Endothelial cell of umbilical vein (primary cell): ENCODE measurements at regions not wholly inside any gene's neighbourhood (a gene's known extent, or its start where the extent isn't known, plus 50 kb on each side); places are given as distances from the start of the nearest gene placed in this dataset.

Source experiments
- BruUV-seq: library from RNA; stranded (reverse); fragments of 400-500 nt; replicated peaks from 2 replicates; lab custom pipeline; 2021; lab: Mats Ljungman, UMichigan
- CTCF ChIA-PET: fragments of 300-600, 350-600 bp; sonication (Branson Sonifier 250); formaldehyde crosslinking; loops from one replicate; lab custom pipeline; 2021; ENCODE audit warnings: antibody characterized with exemption, inconsistent platforms; lab: Charles Lee
- POLR2A ChIA-PET: fragments of 300-600, 350-600 bp; sonication (Branson Sonifier 250); formaldehyde crosslinking; loops from one replicate; lab custom pipeline; 2021; ENCODE audit warnings: antibody characterized with exemption, inconsistent platforms; lab: Charles Lee
- DNase-seq: peaks from one replicate; pipeline ENCODE4 v3.0.0-alpha.2; 2011; ENCODE audit warnings: low read depth, low spot score
- FAIRE-seq: peaks from 2 replicates; lab custom pipeline; 2011; peaks lifted over from hg19 to GRCh38; lab: Jason Lieb, UNC
- H2AFZ ChIP-seq: 2 replicates; pipeline ENCODE4 v1.6.0; 2012; ENCODE audit warnings: low read depth, low read length, control low read depth, inconsistent platforms
- H3K27ac ChIP-seq: 2 replicates; pipeline ENCODE4 v1.5.1; 2011; ENCODE audit warnings: low read depth, mild to moderate bottlenecking, control low read depth, low read length, moderate library complexity; ENCODE audit not compliant: insufficient read depth
- H3K27me3 ChIP-seq, 2 experiments: 2 replicates each; pipeline versions ENCODE4 v1.6.0 to v1.6.1; 2011; ENCODE audit warnings: low read length in 2 of 2, mixed read lengths in 1 of 2; ENCODE audit not compliant: control insufficient read depth in 2 of 2, insufficient read depth in 2 of 2
- H3K36me3 ChIP-seq, 2 experiments: 2 replicates in 1 of 2; 3 replicates in 1 of 2; pipeline ENCODE4 v1.5.1; 2011; ENCODE audit warnings: low read length in 2 of 2, mild to moderate bottlenecking in 1 of 2, moderate library complexity in 1 of 2; ENCODE audit not compliant: control insufficient read depth in 2 of 2, insufficient read depth in 2 of 2; ENCODE audit errors: extremely low read depth in 1 of 2
- H3K4me1 ChIP-seq: 3 replicates; pipeline ENCODE4 v1.5.1; 2011; ENCODE audit warnings: mild to moderate bottlenecking, low read length; ENCODE audit not compliant: control insufficient read depth, insufficient read depth; ENCODE audit errors: extremely low read depth
- H3K4me2 ChIP-seq: 2 replicates; pipeline ENCODE4 v1.6.1; 2011; ENCODE audit warnings: low read length, control low read depth, mixed read lengths; ENCODE audit not compliant: insufficient read depth
- H3K4me3 ChIP-seq, 3 experiments: fragments of 200-600 bp in 1 of 3; sonication (generic), shearing (Covaris generic) in 1 of 3; replicated peaks in 1 of 3; 2 replicates each; pipeline ENCODE4 v1.5.1; 2011 to 2016; ENCODE audit warnings: control low read depth in 3 of 3, low read length in 3 of 3, mild to moderate bottlenecking in 2 of 3, inconsistent platforms in 1 of 3, low read depth in 1 of 3, moderate library complexity in 1 of 3; ENCODE audit not compliant: insufficient read depth in 1 of 3
- H3K79me2 ChIP-seq: 2 replicates; pipeline ENCODE4 v1.6.0; 2012; ENCODE audit warnings: low read length, inconsistent platforms; ENCODE audit not compliant: control insufficient read depth, insufficient read depth
- H3K9ac ChIP-seq: replicated peaks from 2 replicates; pipeline ENCODE3; 2011; ENCODE audit warnings: low read length, control low read depth; ENCODE audit not compliant: insufficient read depth; ENCODE audit errors: extremely low read depth
- H3K9me1 ChIP-seq: replicated peaks from 3 replicates; pipeline ENCODE4 v1.6.0; 2011; ENCODE audit warnings: mild to moderate bottlenecking, low read length; ENCODE audit not compliant: control insufficient read depth, insufficient read depth; ENCODE audit errors: extremely low read depth
- H3K9me3 ChIP-seq: replicated peaks from 2 replicates; pipeline ENCODE4 v1.5.1; 2012; ENCODE audit warnings: low read length, inconsistent platforms; ENCODE audit not compliant: control insufficient read depth, insufficient read depth
- H4K20me1 ChIP-seq: replicated peaks from 2 replicates; pipeline ENCODE3; 2011; ENCODE audit warnings: mild to moderate bottlenecking, low read length; ENCODE audit not compliant: control insufficient read depth, insufficient read depth; ENCODE audit errors: extremely low read depth
- EZH2 ChIP-seq: IDR thresholded peaks from 2 replicates; pipeline ENCODE4 v1.6.1; 2012; ENCODE audit warnings: borderline replicate concordance, low read depth, mild to moderate bottlenecking, moderate library complexity, low read length, inconsistent platforms; ENCODE audit not compliant: severe bottlenecking
- FOS ChIP-seq: IDR thresholded peaks from 2 replicates; pipeline ENCODE4 v1.6.1; 2011; ENCODE audit warnings: mild to moderate bottlenecking, low read length, moderate library complexity, borderline replicate concordance; ENCODE audit not compliant: insufficient read depth
- GATA2 ChIP-seq: IDR thresholded peaks from 2 replicates; pipeline ENCODE4 v1.7.0; 2011; ENCODE audit warnings: low read depth, mild to moderate bottlenecking, moderate library complexity, mixed read lengths, low read length; ENCODE audit not compliant: insufficient read length, insufficient read depth
- JUN ChIP-seq: IDR thresholded peaks from 2 replicates; pipeline ENCODE4 v1.6.1; 2011; ENCODE audit warnings: borderline replicate concordance, low read depth; ENCODE audit not compliant: insufficient read length, insufficient read depth
- MYC ChIP-seq: IDR thresholded peaks from one replicate; pipeline ENCODE4 v1.6.1; 2011; ENCODE audit warnings: mild to moderate bottlenecking, low read depth, low read length
- POLR2A ChIP-seq: IDR thresholded peaks from 2 replicates; pipeline ENCODE4 v1.6.1; 2012; ENCODE audit warnings: low read depth, mild to moderate bottlenecking, control low read depth, low read length
- POLR2AphosphoS5 ChIP-seq: IDR thresholded peaks from 2 replicates; pipeline ENCODE4 v1.6.1; 2012; ENCODE audit warnings: low read depth, mild to moderate bottlenecking, control low read depth, low read length, moderate library complexity; ENCODE audit not compliant: insufficient read depth
- dilution Hi-C: fragments of 300-500 bp; cut with MboI; formaldehyde crosslinking; loops from one replicate; pipeline ENCODE4 v1.15.0; 2019; ENCODE audit warnings: low sequenced_read_pairs; ENCODE audit not compliant: extremely low pct_ligation_motif_present
- intact Hi-C: fragments of 100-400 bp; cut with micrococcal nuclease; formaldehyde crosslinking; loops from one replicate; pipeline ENCODE4 v1.10.0; 2022
- TF ChIP-seq, protein P1 (sequence below), 2 donors: IDR thresholded peaks; 1 replicate in 1 of 2; 2 replicates in 1 of 2; pipeline ENCODE4 v1.5.1; 2011; ENCODE audit warnings: low read length in 2 of 2, mild to moderate bottlenecking in 2 of 2, moderate library complexity in 2 of 2, control low read depth in 1 of 2, inconsistent platforms in 1 of 2, low read depth in 1 of 2; ENCODE audit not compliant: insufficient read depth in 1 of 2; ENCODE audit errors: extremely low read depth in 1 of 2
- TF ChIP-seq, protein P2 (sequence below): IDR thresholded peaks from 2 replicates; pipeline ENCODE4 v1.6.1; 2011; ENCODE audit not compliant: insufficient read depth, insufficient read length

DNA sequence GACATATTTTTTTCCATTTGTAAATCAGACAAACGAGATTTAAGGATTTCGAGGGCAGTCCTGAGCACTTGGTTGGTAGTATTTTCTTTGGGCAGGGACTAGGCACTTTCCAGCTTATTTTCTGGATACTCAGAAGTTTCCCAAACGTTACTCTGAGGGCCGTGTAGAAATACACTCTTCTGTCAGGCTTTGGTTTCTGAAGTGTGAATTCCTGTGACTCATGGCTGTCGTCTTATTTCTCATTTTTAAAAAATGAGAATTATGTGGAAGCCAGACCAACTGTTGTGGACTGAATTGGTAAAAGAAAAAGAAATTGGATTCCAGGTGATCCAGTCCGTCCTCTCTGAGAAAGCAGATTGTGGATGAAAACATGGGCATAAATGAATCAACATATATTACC, 658.6 kb upstream of the FANCL start:
- Histone ChIP-seq H3K9ac (no peak overlapping the region), H3K9me1 (no peaks in the 10 kb centered on the region), H3K4me2 (no peak overlapping the region), H3K79me2 (no peaks in the 10 kb centered on the region), H3K27ac (no peak overlapping the region), H3K4me3 (no peak overlapping the region), H3K36me3 (no peaks in the 10 kb centered on the region), H3K4me1 (no peaks in the 10 kb centered on the region), H4K20me1 (no peaks in the 10 kb centered on the region), H3K27me3 (no peaks in the 10 kb centered on the region), H2AFZ (no peak overlapping the region), H3K9me3 (no peaks in the 10 kb centered on the region)
- TF ChIP-seq, protein P1, sequence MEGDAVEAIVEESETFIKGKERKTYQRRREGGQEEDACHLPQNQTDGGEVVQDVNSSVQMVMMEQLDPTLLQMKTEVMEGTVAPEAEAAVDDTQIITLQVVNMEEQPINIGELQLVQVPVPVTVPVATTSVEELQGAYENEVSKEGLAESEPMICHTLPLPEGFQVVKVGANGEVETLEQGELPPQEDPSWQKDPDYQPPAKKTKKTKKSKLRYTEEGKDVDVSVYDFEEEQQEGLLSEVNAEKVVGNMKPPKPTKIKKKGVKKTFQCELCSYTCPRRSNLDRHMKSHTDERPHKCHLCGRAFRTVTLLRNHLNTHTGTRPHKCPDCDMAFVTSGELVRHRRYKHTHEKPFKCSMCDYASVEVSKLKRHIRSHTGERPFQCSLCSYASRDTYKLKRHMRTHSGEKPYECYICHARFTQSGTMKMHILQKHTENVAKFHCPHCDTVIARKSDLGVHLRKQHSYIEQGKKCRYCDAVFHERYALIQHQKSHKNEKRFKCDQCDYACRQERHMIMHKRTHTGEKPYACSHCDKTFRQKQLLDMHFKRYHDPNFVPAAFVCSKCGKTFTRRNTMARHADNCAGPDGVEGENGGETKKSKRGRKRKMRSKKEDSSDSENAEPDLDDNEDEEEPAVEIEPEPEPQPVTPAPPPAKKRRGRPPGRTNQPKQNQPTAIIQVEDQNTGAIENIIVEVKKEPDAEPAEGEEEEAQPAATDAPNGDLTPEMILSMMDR (IDR thresholded peaks at IDR 0.05; ENCODE audit: extremely low read depth in 1 of 2, insufficient read depth in 1 of 2, low read depth in 1 of 2, low read length in 2 of 2): no peak
- TF ChIP-seq MYC: no peak
- TF ChIP-seq, protein P2, sequence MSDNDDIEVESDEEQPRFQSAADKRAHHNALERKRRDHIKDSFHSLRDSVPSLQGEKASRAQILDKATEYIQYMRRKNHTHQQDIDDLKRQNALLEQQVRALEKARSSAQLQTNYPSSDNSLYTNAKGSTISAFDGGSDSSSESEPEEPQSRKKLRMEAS: no peak
- dilution Hi-C loops: no loop called here
- no peak for DNase-seq
- no peak for FAIRE-seq
- ChIA-PET CTCF (no interaction called here), POLR2A (no interaction called here)
- intact Hi-C loops: no loop called here
- BruUV-seq: no TSS peak

DNA sequence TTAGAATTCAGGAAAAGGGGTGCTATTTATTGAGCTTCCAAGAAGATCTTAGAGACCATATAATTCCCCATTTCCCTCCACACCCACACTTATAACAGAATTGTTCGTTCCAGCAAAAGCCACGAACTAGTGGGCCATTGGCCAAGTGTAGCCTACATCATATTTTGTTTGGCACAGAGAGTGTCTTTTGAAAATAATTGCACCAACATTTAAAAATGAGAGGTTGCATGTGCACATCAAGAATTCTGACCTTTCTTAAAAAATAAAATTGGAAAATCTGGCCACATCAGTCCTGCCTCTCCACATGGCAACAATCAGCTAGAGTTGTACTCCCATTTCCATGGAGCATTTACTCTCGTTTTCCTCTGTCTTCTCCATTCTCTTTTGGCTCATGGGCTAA, 655.5 kb upstream of the FANCL start:
- H3K9ac ChIP-seq: no peak overlapping the region
- no peaks in the 10 kb centered on the region for H3K9me1 ChIP-seq
- H3K27me3 ChIP-seq: no peaks in the 10 kb centered on the region
- no peaks in the 10 kb centered on the region for H3K36me3 ChIP-seq
- ChIA-PET POLR2A (no interaction called here), CTCF (no interaction called here)
- intact Hi-C loops (no loop called here), dilution Hi-C loops (no loop called here)
- no peak overlapping the region for H3K4me2 ChIP-seq
- no peaks in the 10 kb centered on the region for H4K20me1 ChIP-seq
- no peaks in the 10 kb centered on the region for H3K9me3 ChIP-seq
- H3K79me2 ChIP-seq: no peaks in the 10 kb centered on the region
- no peaks in the 10 kb centered on the region for H3K4me1 ChIP-seq
- DNase-seq: no peak
- H3K27ac ChIP-seq: no peak overlapping the region
- no TSS peak for BruUV-seq
- H3K4me3 ChIP-seq: no peak overlapping the region
- H2AFZ ChIP-seq: no peak overlapping the region
- no peak for FAIRE-seq
- TF ChIP-seq MYC: no peak
- no peak for TF ChIP-seq GATA2
- TF ChIP-seq, protein P2: no peak
- TF ChIP-seq POLR2A: no peak
- TF ChIP-seq POLR2AphosphoS5: no peak
- TF ChIP-seq, protein P1 (IDR thresholded peaks at IDR 0.05; ENCODE audit: extremely low read depth in 1 of 2, insufficient read depth in 1 of 2, low read depth in 1 of 2, low read length in 2 of 2): no peak
- no peak for TF ChIP-seq JUN
- TF ChIP-seq FOS: no peak
- TF ChIP-seq EZH2: no peak
